NCI-H2029 (cell line): ENCODE measurements at regions not wholly inside any gene's neighbourhood (a gene's known extent, or its start where the extent isn't known, plus 50 kb on each side); places are given as distances from the start of the nearest gene placed in this dataset.
"Not testable (repeated sequence)": the region's sequence is repeated elsewhere in the genome, so short reads cannot be mapped to it uniquely, and the experiment has no call there.

ENCODE experiments used
- DNase-seq: peaks from one replicate; lab custom pipeline; 2025; lab: John Stamatoyannopoulos, UW

GRCh38 chr10:42883993-42884983 lies 101.7 kb downstream of the BMS1 start:
- no peak for DNase-seq

- DNase-seq = no peak
These were observed 103.1 kb downstream of the BMS1 start for GRCh38 chr10:42885491-42886270.

- no peak for DNase-seq
These were observed 105.3 kb downstream of the BMS1 start for GRCh38 chr10:42887734-42888503.

GRCh38 chr10:42888504-42889095 lies 106.0 kb downstream of the BMS1 start:
- no peak for DNase-seq

GRCh38 chr10:42896735-42897134 lies 114.1 kb downstream of the BMS1 start:
- DNase-seq = no peak

- DNase-seq = no peak
These were observed 115.7 kb downstream of the BMS1 start for GRCh38 chr10:42898037-42898960.

GRCh38 chr10:42899036-42899435 lies 116.4 kb downstream of the BMS1 start:
- no peak for DNase-seq

- not testable (repeated sequence) for DNase-seq
These were observed 117.8 kb downstream of the BMS1 start for GRCh38 chr10:42900346-42900745.

- DNase-seq = no peak
These were observed 128.8 kb downstream of the BMS1 start for GRCh38 chr10:42911359-42911758.

- DNase-seq = no peak
These were observed 134.4 kb downstream of the BMS1 start for GRCh38 chr10:42916974-42917373.

GRCh38 chr10:42917821-42918220 lies 135.2 kb downstream of the BMS1 start:
- no peak for DNase-seq

GRCh38 chr10:42921951-42922350 lies 139.4 kb downstream of the BMS1 start:
- DNase-seq = no peak

- DNase-seq = no peak
These were observed 141.9 kb downstream of the BMS1 start for GRCh38 chr10:42924484-42924883.

- DNase-seq = no peak
These were observed 144.2 kb downstream of the BMS1 start for GRCh38 chr10:42926843-42927242.

- no peak for DNase-seq
These were observed 145.5 kb downstream of the BMS1 start for GRCh38 chr10:42928064-42928463.

GRCh38 chr10:42929236-42929635 lies 146.6 kb downstream of the BMS1 start:
- DNase-seq = no peak

- no peak for DNase-seq
These were observed 146.9 kb upstream of the RET start for GRCh38 chr10:42929993-42930392.

GRCh38 chr10:42930516-42931192 lies 146.2 kb upstream of the RET start:
- DNase-seq = no peak

- no peak for DNase-seq
These were observed 144.8 kb upstream of the RET start for GRCh38 chr10:42932116-42932515.
